Activated T-cell treated with anti-CD3 and anti-CD28 coated beads, Interleukin-2, amount 50 U/mL, for 24 hours (primary cell): ENCODE measurements at regions not wholly inside any gene's neighbourhood (a gene's known extent, or its start where the extent isn't known, plus 50 kb on each side); places are given as distances from the start of the nearest gene placed in this dataset.
A peak's percentile ranks its signal among the peaks of the same experiment; 100 is the strongest.

Experiments used
- DNase-seq: peaks from one replicate; pipeline ENCODE4 v3.0.0-alpha.2; 2020
- H3K27ac Mint-ChIP-seq: 2 replicates; pipeline ENCODE4 v1.8.0; 2020; ENCODE audit warnings: mild to moderate bottlenecking, mixed read lengths
- H3K27me3 Mint-ChIP-seq: 2 replicates; pipeline ENCODE4 v1.8.0; 2020; ENCODE audit warnings: mixed read lengths
- H3K36me3 Mint-ChIP-seq: 2 replicates; pipeline ENCODE4 v1.8.0; 2020; ENCODE audit warnings: low read depth, mixed read lengths
- H3K4me1 Mint-ChIP-seq: 2 replicates; pipeline ENCODE4 v1.8.0; 2020; ENCODE audit warnings: low read depth, mixed read lengths
- H3K4me3 Mint-ChIP-seq: 2 replicates; pipeline ENCODE4 v1.8.0; 2020; ENCODE audit warnings: mild to moderate bottlenecking, moderate library complexity, mixed read lengths
- H3K9me3 Mint-ChIP-seq: 2 replicates; pipeline ENCODE4 v1.8.0; 2020; ENCODE audit warnings: mixed read lengths

- Mint-ChIP-seq H3K36me3 (no peaks in the 10 kb centered on the region), H3K27ac (peak overlapping the region; percentile 65), H3K9me3 (no peaks in the 10 kb centered on the region), H3K27me3 (no peaks in the 10 kb centered on the region), H3K4me3 (peak overlapping the region; percentile 11), H3K4me1 (peaks cover 23% of the 10 kb centered on the region)
- DNase-seq: peak; percentile 77
Measured at GRCh38 chr15:70299931-70300869, 202.5 kb upstream of the TLE3 start.

GRCh38 chr15:70297465-70298058 is 199.8 kb upstream of the TLE3 start:
- Mint-ChIP-seq H3K4me1 (peaks cover 23% of the 10 kb centered on the region), H3K9me3 (no peaks in the 10 kb centered on the region), H3K4me3 (no peak overlapping the region), H3K36me3 (no peaks in the 10 kb centered on the region), H3K27ac (no peak overlapping the region), H3K27me3 (no peaks in the 10 kb centered on the region)
- DNase-seq: no peak

- DNase-seq: no peak
- Mint-ChIP-seq H3K4me3 (no peak overlapping the region), H3K27ac (no peak overlapping the region), H3K9me3 (no peaks in the 10 kb centered on the region), H3K36me3 (no peaks in the 10 kb centered on the region), H3K4me1 (peaks cover 6% of the 10 kb centered on the region), H3K27me3 (no peaks in the 10 kb centered on the region)
Measured at GRCh38 chr15:70294731-70295305, 197.1 kb upstream of the TLE3 start.

GRCh38 chr15:70293591-70294470 is 196.1 kb upstream of the TLE3 start:
- no peaks in the 10 kb centered on the region for H3K36me3 Mint-ChIP-seq
- H3K9me3 Mint-ChIP-seq: no peaks in the 10 kb centered on the region
- no peak overlapping the region for H3K27ac Mint-ChIP-seq
- DNase-seq: no peak
- H3K27me3 Mint-ChIP-seq: no peaks in the 10 kb centered on the region
- H3K4me1 Mint-ChIP-seq: peaks cover 4% of the 10 kb centered on the region
- H3K4me3 Mint-ChIP-seq: no peak overlapping the region

- DNase-seq: no peak
- H3K9me3 Mint-ChIP-seq: no peaks in the 10 kb centered on the region
- no peaks in the 10 kb centered on the region for H3K36me3 Mint-ChIP-seq
- peaks cover 4% of the 10 kb centered on the region for H3K4me1 Mint-ChIP-seq
- no peak overlapping the region for H3K4me3 Mint-ChIP-seq
- H3K27me3 Mint-ChIP-seq: no peaks in the 10 kb centered on the region
- H3K27ac Mint-ChIP-seq: no peak overlapping the region
Measured at GRCh38 chr15:70293138-70293537, 195.4 kb upstream of the TLE3 start.

GRCh38 chr15:70292076-70292760 is 194.5 kb upstream of the TLE3 start:
- no peaks in the 10 kb centered on the region for H3K9me3 Mint-ChIP-seq
- H3K27ac Mint-ChIP-seq: no peak overlapping the region
- no peak overlapping the region for H3K4me3 Mint-ChIP-seq
- no peaks in the 10 kb centered on the region for H3K27me3 Mint-ChIP-seq
- no peaks in the 10 kb centered on the region for H3K36me3 Mint-ChIP-seq
- H3K4me1 Mint-ChIP-seq: peaks cover 4% of the 10 kb centered on the region
- DNase-seq: no peak

GRCh38 chr15:70291305-70292075 is 193.8 kb upstream of the TLE3 start:
- no peak overlapping the region for H3K27ac Mint-ChIP-seq
- H3K4me1 Mint-ChIP-seq: peaks cover 4% of the 10 kb centered on the region
- DNase-seq: no peak
- H3K36me3 Mint-ChIP-seq: no peaks in the 10 kb centered on the region
- no peak overlapping the region for H3K4me3 Mint-ChIP-seq
- no peaks in the 10 kb centered on the region for H3K27me3 Mint-ChIP-seq
- H3K9me3 Mint-ChIP-seq: no peaks in the 10 kb centered on the region

- Mint-ChIP-seq H3K27me3 (no peaks in the 10 kb centered on the region), H3K4me1 (no peaks in the 10 kb centered on the region), H3K36me3 (no peaks in the 10 kb centered on the region), H3K9me3 (no peaks in the 10 kb centered on the region), H3K4me3 (no peak overlapping the region), H3K27ac (no peak overlapping the region)
- no peak for DNase-seq
Measured at GRCh38 chr15:70290708-70291107, 193.0 kb upstream of the TLE3 start.

- H3K27me3 Mint-ChIP-seq: no peaks in the 10 kb centered on the region
- H3K4me1 Mint-ChIP-seq: peaks cover 4% of the 10 kb centered on the region
- DNase-seq: no peak
- H3K4me3 Mint-ChIP-seq: no peak overlapping the region
- no peaks in the 10 kb centered on the region for H3K36me3 Mint-ChIP-seq
- H3K9me3 Mint-ChIP-seq: no peaks in the 10 kb centered on the region
- H3K27ac Mint-ChIP-seq: no peak overlapping the region
Measured at GRCh38 chr15:70289191-70289955, 191.7 kb upstream of the TLE3 start.

- no peaks in the 10 kb centered on the region for H3K9me3 Mint-ChIP-seq
- H3K4me3 Mint-ChIP-seq: no peak overlapping the region
- no peaks in the 10 kb centered on the region for H3K27me3 Mint-ChIP-seq
- no peaks in the 10 kb centered on the region for H3K36me3 Mint-ChIP-seq
- H3K27ac Mint-ChIP-seq: no peak overlapping the region
- H3K4me1 Mint-ChIP-seq: peaks cover 14% of the 10 kb centered on the region
- DNase-seq: no peak
Measured at GRCh38 chr15:70286113-70286806, 188.5 kb upstream of the TLE3 start.

GRCh38 chr15:70284438-70285214 is 186.9 kb upstream of the TLE3 start:
- Mint-ChIP-seq H3K4me3 (no peak overlapping the region), H3K4me1 (peaks cover 19% of the 10 kb centered on the region), H3K27ac (no peak overlapping the region), H3K9me3 (no peaks in the 10 kb centered on the region), H3K27me3 (no peaks in the 10 kb centered on the region), H3K36me3 (no peaks in the 10 kb centered on the region)
- DNase-seq: peak; percentile 24

GRCh38 chr15:70283511-70283910 is 185.8 kb upstream of the TLE3 start:
- Mint-ChIP-seq H3K4me1 (peaks cover 19% of the 10 kb centered on the region), H3K4me3 (no peak overlapping the region), H3K27ac (no peak overlapping the region)

More at GRCh38 chr15:70283511-70283910, 185.8 kb upstream of the TLE3 start:
- Mint-ChIP-seq H3K27me3 (no peaks in the 10 kb centered on the region), H3K9me3 (no peaks in the 10 kb centered on the region), H3K36me3 (no peaks in the 10 kb centered on the region)
- DNase-seq: peak; percentile 19
